ENCODE measurements at regions not wholly inside any gene's neighbourhood (a gene's known extent, or its start where the extent isn't known, plus 50 kb on each side); places are given as distances from the start of the nearest gene placed in this dataset.

- intact Hi-C loops (cut with micrococcal nuclease) = no loop called here
Measured at GRCh38 chr3:66618066-66618465, 117.2 kb upstream of the LRIG1 start.

DNA sequence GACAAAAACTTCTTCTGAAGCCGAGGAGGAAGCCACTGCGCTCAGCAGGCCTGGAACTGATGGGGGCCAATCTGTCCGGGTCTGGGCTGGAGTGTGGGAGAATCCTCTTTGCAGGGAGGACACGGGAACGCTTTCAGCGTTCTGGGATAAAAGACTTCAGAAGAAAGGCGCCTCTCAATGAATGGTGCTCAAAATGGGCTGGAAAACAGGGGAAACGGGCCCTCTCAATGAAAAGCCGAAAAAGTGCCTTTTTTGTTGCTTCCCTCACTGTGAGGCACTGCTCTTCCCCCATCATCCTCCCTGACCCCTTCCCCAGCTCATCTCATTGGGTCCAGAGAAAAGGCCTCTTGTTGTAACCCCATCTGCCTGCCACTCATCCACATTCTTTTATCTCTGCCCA, 119.5 kb upstream of the LRIG1 start:
- CTCF ChIA-PET = no interaction called here
- POLR2A ChIA-PET = no interaction called here
- Histone ChIP-seq H3K9me2 (ENCODE audit: insufficient read depth) (no peaks in the 10 kb centered on the region), H3K79me2 (ENCODE audit: insufficient read depth, low read length) (no peaks in the 10 kb centered on the region), H3K4me1 (ENCODE audit: control insufficient read depth in 1 of 2, insufficient read depth in 2 of 2, low read length in 2 of 2) (no peaks in the 10 kb centered on the region), H3K9ac (ENCODE audit: low read length) (no peak overlapping the region), H3K27me3 (ENCODE audit: insufficient read depth, low read length) (no peaks in the 10 kb centered on the region), H3K36me3 (ENCODE audit: control insufficient read depth in 1 of 2, insufficient read depth in 2 of 2, low read length in 2 of 2) (no peaks in the 10 kb centered on the region), H3K4me2 (ENCODE audit: low read length) (no peak overlapping the region), H3K4me3 (replicated peaks in 1 of 2; ENCODE audit: low read depth in 1 of 2, low read length in 2 of 2) (no peak overlapping the region), H3K9me3 (ENCODE audit: control insufficient read depth in 1 of 2, insufficient read depth in 1 of 2, low read depth in 1 of 2, low read length in 2 of 2) (no peaks in the 10 kb centered on the region), H4K20me1 (ENCODE audit: insufficient read depth) (no peaks in the 10 kb centered on the region), H2AFZ (ENCODE audit: low read depth, low read length, poor library complexity, severe bottlenecking) (no peak overlapping the region), H3K27ac (ENCODE audit: low read depth, low read length) (no peak overlapping the region)
- ATAC-seq (no peak), DNase-seq (ENCODE audit: low read depth, low spot score) (no peak)
- BruUV-seq (replicated peaks) = no TSS peak
- intact Hi-C loops (cut with micrococcal nuclease) = no loop called here
- RAD21 ChIA-PET (ENCODE audit: low non-redundant PET in 1 of 2, low total read pairs in 2 of 2, uncharacterized antibody in 2 of 2, unreplicated experiment in 2 of 2) = no interaction called here
- TF ChIP-seq REST (IDR thresholded peaks at IDR 0.05; ENCODE audit: low read depth) (no peak), ZNF274 (IDR thresholded peaks at IDR 0.05; ENCODE audit: low read depth, low read length) (no peak), POLR2A (IDR thresholded peaks at IDR 0.05; ENCODE audit: borderline replicate concordance, extremely low read depth, insufficient read depth, insufficient read length) (no peak), FOSL1 (IDR thresholded peaks at IDR 0.05; ENCODE audit: low read depth) (no peak), EGR1 (IDR thresholded peaks at IDR 0.05; ENCODE audit: low read depth) (no peak), YY1 (IDR thresholded peaks at IDR 0.05; ENCODE audit: extremely low read depth, insufficient replicate concordance, low read depth, low read length) (no peak), ZBTB33 (IDR thresholded peaks at IDR 0.05; ENCODE audit: extremely low read depth, insufficient replicate concordance, low read length) (no peak)

More at GRCh38 chr3:66618066-66618465, 117.2 kb upstream of the LRIG1 start:
- ChIA-PET POLR2A (no interaction called here), RAD21 (ENCODE audit: low non-redundant PET in 1 of 2, low total read pairs in 2 of 2, uncharacterized antibody in 2 of 2, unreplicated experiment in 2 of 2) (no interaction called here), CTCF (no interaction called here)
- Histone ChIP-seq H3K9me2 (ENCODE audit: insufficient read depth) (no peaks in the 10 kb centered on the region), H3K4me1 (ENCODE audit: control insufficient read depth in 1 of 2, insufficient read depth in 2 of 2, low read length in 2 of 2) (no peaks in the 10 kb centered on the region), H3K36me3 (ENCODE audit: control insufficient read depth in 1 of 2, insufficient read depth in 2 of 2, low read length in 2 of 2) (no peaks in the 10 kb centered on the region), H3K79me2 (ENCODE audit: insufficient read depth, low read length) (no peaks in the 10 kb centered on the region), H4K20me1 (ENCODE audit: insufficient read depth) (no peaks in the 10 kb centered on the region), H3K9ac (ENCODE audit: low read length) (no peak overlapping the region), H3K4me2 (ENCODE audit: low read length) (no peak overlapping the region), H3K4me3 (replicated peaks in 1 of 2; ENCODE audit: low read depth in 1 of 2, low read length in 2 of 2) (no peak overlapping the region), H2AFZ (ENCODE audit: low read depth, low read length, poor library complexity, severe bottlenecking) (no peak overlapping the region), H3K9me3 (ENCODE audit: control insufficient read depth in 1 of 2, insufficient read depth in 1 of 2, low read depth in 1 of 2, low read length in 2 of 2) (no peaks in the 10 kb centered on the region), H3K27me3 (ENCODE audit: insufficient read depth, low read length) (no peaks in the 10 kb centered on the region), H3K27ac (ENCODE audit: low read depth, low read length) (no peak overlapping the region)
- no TSS peak for BruUV-seq (replicated peaks)
- DNase-seq (ENCODE audit: low read depth, low spot score) (no peak), ATAC-seq (no peak)
- TF ChIP-seq SRF (IDR thresholded peaks at IDR 0.05; ENCODE audit: low read depth) = no peak
- TF ChIP-seq ZFX (IDR thresholded peaks at IDR 0.05) = no peak
- TF ChIP-seq CTCF (IDR thresholded peaks at IDR 0.05 in 2 of 3, conservative IDR thresholded peaks at IDR 0.05 in 1 of 3; ENCODE audit: borderline replicate concordance in 1 of 3, insufficient read depth in 1 of 3, low read depth in 2 of 3, low read length in 2 of 3) = no peak
- no peak for TF ChIP-seq YY1 (IDR thresholded peaks at IDR 0.05; ENCODE audit: extremely low read depth, insufficient replicate concordance, low read depth, low read length)

Measured in HCT116 (cell line).